ENCODE measurements at regions not wholly inside any gene's neighbourhood (a gene's known extent, or its start where the extent isn't known, plus 50 kb on each side); places are given as distances from the start of the nearest gene placed in this dataset.

GRCh38 chr5:97737608-97738007 is 554.6 kb upstream of the RIOK2 start:
- no peak for TF ChIP-seq CTCF (conservative IDR thresholded peaks at IDR 0.05)
- no peaks in the 10 kb centered on the region for H3K27me3 Mint-ChIP-seq
- H3K4me3 Mint-ChIP-seq = no peak overlapping the region
- H3K4me1 Mint-ChIP-seq (ENCODE audit: unreplicated experiment) = no peaks in the 10 kb centered on the region
- DNase-seq (ENCODE audit: extremely low spot score, unreplicated experiment) = no peak
- no peaks in the 10 kb centered on the region for H3K36me3 Mint-ChIP-seq
- no peak overlapping the region for H3K27ac Mint-ChIP-seq
- no peaks in the 10 kb centered on the region for H3K9me3 Mint-ChIP-seq

GRCh38 chr5:97745817-97746216 is 562.8 kb upstream of the RIOK2 start:
- DNase-seq (ENCODE audit: extremely low spot score, unreplicated experiment) = no peak
- Mint-ChIP-seq H3K27me3 (no peaks in the 10 kb centered on the region), H3K9me3 (no peaks in the 10 kb centered on the region), H3K4me1 (ENCODE audit: unreplicated experiment) (no peaks in the 10 kb centered on the region), H3K36me3 (no peaks in the 10 kb centered on the region), H3K4me3 (no peak overlapping the region), H3K27ac (no peak overlapping the region)
- no peak for TF ChIP-seq CTCF (conservative IDR thresholded peaks at IDR 0.05)

- no peak for DNase-seq (ENCODE audit: extremely low spot score, unreplicated experiment)
- no peak overlapping the region for H3K27ac Mint-ChIP-seq
- H3K27me3 Mint-ChIP-seq = no peaks in the 10 kb centered on the region
- no peak overlapping the region for H3K4me3 Mint-ChIP-seq
- H3K36me3 Mint-ChIP-seq = no peaks in the 10 kb centered on the region
- H3K4me1 Mint-ChIP-seq (ENCODE audit: unreplicated experiment) = no peaks in the 10 kb centered on the region
- H3K9me3 Mint-ChIP-seq = no peaks in the 10 kb centered on the region
- no peak for TF ChIP-seq CTCF (conservative IDR thresholded peaks at IDR 0.05)
These were observed 567.5 kb upstream of the RIOK2 start for GRCh38 chr5:97750576-97750975.

- TF ChIP-seq CTCF (conservative IDR thresholded peaks at IDR 0.05) = no peak
- H3K27me3 Mint-ChIP-seq = no peaks in the 10 kb centered on the region
- H3K36me3 Mint-ChIP-seq = no peaks in the 10 kb centered on the region
These were observed 568.5 kb upstream of the RIOK2 start for GRCh38 chr5:97751540-97751939.

GRCh38 chr5:97752871-97753270 is 569.8 kb upstream of the RIOK2 start:
- DNase-seq (ENCODE audit: extremely low spot score, unreplicated experiment) = no peak
- H3K4me1 Mint-ChIP-seq (ENCODE audit: unreplicated experiment) = no peaks in the 10 kb centered on the region
- no peaks in the 10 kb centered on the region for H3K36me3 Mint-ChIP-seq
- H3K27ac Mint-ChIP-seq = no peak overlapping the region
- no peaks in the 10 kb centered on the region for H3K9me3 Mint-ChIP-seq
- no peaks in the 10 kb centered on the region for H3K27me3 Mint-ChIP-seq
- no peak for TF ChIP-seq CTCF (conservative IDR thresholded peaks at IDR 0.05)
- H3K4me3 Mint-ChIP-seq = no peak overlapping the region

More at GRCh38 chr5:97751540-97751939, 568.5 kb upstream of the RIOK2 start:
- DNase-seq (ENCODE audit: extremely low spot score, unreplicated experiment) = no peak
- Mint-ChIP-seq H3K27ac (no peak overlapping the region), H3K4me3 (no peak overlapping the region), H3K4me1 (ENCODE audit: unreplicated experiment) (no peaks in the 10 kb centered on the region), H3K9me3 (no peaks in the 10 kb centered on the region)

- no peaks in the 10 kb centered on the region for H3K27me3 Mint-ChIP-seq
- H3K4me1 Mint-ChIP-seq (ENCODE audit: unreplicated experiment) = no peaks in the 10 kb centered on the region
- no peaks in the 10 kb centered on the region for H3K36me3 Mint-ChIP-seq
- no peak overlapping the region for H3K4me3 Mint-ChIP-seq
- no peaks in the 10 kb centered on the region for H3K9me3 Mint-ChIP-seq
- TF ChIP-seq CTCF (conservative IDR thresholded peaks at IDR 0.05) = no peak
- no peak overlapping the region for H3K27ac Mint-ChIP-seq
- DNase-seq (ENCODE audit: extremely low spot score, unreplicated experiment) = no peak
These were observed 579.4 kb upstream of the RIOK2 start for GRCh38 chr5:97762483-97762882.
